ENCODE measurements at regions not wholly inside any gene's neighbourhood (a gene's known extent, or its start where the extent isn't known, plus 50 kb on each side); places are given as distances from the start of the nearest gene placed in this dataset.

DNA sequence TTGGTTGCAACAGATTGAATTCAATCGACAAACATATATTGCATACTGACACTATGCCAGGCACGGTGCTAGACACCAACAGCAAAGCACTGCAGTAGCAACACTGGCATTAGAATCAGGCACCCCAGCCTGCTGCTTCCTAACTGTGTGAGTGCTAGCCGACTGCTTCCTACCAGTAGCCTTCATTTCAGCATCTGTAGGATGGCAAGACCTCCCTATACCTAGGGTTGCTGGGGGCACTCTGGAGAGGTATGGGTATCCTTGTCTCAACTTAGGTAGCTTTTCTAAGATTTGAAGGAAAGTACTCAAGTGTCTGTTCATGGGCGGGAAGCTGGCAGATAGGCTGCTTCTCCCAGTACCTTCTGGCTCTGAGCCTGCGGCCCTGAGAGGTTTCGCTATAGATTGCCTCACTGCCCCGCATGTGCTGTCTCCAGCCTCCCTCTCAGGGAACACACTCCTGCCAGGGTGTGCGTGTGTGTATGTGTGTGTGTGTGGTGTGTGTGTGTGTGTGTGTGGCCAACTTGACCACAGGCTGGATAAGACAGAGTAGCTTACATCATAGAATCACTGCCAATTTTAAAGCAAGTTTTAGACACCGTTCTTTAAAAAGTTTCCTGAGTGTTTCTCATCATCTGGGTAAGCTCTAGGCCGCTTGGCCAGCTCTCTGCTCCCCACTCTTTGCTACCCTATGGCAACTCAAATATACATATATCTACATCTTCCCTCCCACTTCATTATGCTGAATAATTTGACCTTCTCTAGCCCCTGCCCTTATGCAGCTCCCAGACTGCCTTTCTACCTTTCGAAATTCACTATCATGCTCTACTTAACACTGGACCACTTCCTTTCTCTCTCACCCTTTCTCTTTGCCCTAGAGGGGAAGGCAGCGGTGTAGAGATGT is 97.0 kb upstream of the PJA1 start:
- TF ChIP-seq, protein P1, sequence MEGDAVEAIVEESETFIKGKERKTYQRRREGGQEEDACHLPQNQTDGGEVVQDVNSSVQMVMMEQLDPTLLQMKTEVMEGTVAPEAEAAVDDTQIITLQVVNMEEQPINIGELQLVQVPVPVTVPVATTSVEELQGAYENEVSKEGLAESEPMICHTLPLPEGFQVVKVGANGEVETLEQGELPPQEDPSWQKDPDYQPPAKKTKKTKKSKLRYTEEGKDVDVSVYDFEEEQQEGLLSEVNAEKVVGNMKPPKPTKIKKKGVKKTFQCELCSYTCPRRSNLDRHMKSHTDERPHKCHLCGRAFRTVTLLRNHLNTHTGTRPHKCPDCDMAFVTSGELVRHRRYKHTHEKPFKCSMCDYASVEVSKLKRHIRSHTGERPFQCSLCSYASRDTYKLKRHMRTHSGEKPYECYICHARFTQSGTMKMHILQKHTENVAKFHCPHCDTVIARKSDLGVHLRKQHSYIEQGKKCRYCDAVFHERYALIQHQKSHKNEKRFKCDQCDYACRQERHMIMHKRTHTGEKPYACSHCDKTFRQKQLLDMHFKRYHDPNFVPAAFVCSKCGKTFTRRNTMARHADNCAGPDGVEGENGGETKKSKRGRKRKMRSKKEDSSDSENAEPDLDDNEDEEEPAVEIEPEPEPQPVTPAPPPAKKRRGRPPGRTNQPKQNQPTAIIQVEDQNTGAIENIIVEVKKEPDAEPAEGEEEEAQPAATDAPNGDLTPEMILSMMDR (IDR thresholded peaks at IDR 0.05), result no peak
- TF ChIP-seq POLR2A (IDR thresholded peaks at IDR 0.05), result no peak

All from body of pancreas (tissue), 4 donors.